ENCODE measurements at regions not wholly inside any gene's neighbourhood (a gene's known extent, or its start where the extent isn't known, plus 50 kb on each side); places are given as distances from the start of the nearest gene placed in this dataset.
"Not testable (repeated sequence)": the region's sequence is repeated elsewhere in the genome, so short reads cannot be mapped to it uniquely, and the experiment has no call there.

GRCh38 chr4:112776535-112776934 is 139.6 kb downstream of the LARP7 start:
- no peak for DNase-seq

- no peak for DNase-seq
Measured at GRCh38 chr4:112778520-112778919, 141.6 kb downstream of the LARP7 start.

- no peak for DNase-seq
Measured at GRCh38 chr4:112793033-112793432, 156.1 kb downstream of the LARP7 start.

GRCh38 chr4:112800001-112800400 is 163.1 kb downstream of the LARP7 start:
- DNase-seq, result no peak

- DNase-seq, result no peak
Measured at GRCh38 chr4:112801341-112801740, 164.4 kb downstream of the LARP7 start.

GRCh38 chr4:112802780-112803179 is 165.8 kb downstream of the LARP7 start:
- DNase-seq, result no peak

GRCh38 chr4:112807083-112807482 is 170.1 kb downstream of the LARP7 start:
- DNase-seq, result no peak

GRCh38 chr4:112808001-112808400 is 171.1 kb downstream of the LARP7 start:
- no peak for DNase-seq

- DNase-seq, result no peak
Measured at GRCh38 chr4:112813790-112814189, 176.8 kb downstream of the LARP7 start.

- DNase-seq, result peak; percentile 26
Measured at GRCh38 chr4:112817933-112818593, 181.1 kb downstream of the LARP7 start.

- no peak for DNase-seq
Measured at GRCh38 chr4:112818594-112818965, 181.6 kb downstream of the LARP7 start.

- DNase-seq, result no peak
Measured at GRCh38 chr4:112819729-112820128, 182.8 kb downstream of the LARP7 start.

- DNase-seq, result no peak
Measured at GRCh38 chr4:112823156-112823555, 186.2 kb downstream of the LARP7 start.

GRCh38 chr4:112823606-112824005 is 186.7 kb downstream of the LARP7 start:
- no peak for DNase-seq

- DNase-seq, result no peak
Measured at GRCh38 chr4:112830753-112831386, 193.9 kb downstream of the LARP7 start.

- no peak for DNase-seq
Measured at GRCh38 chr4:112832493-112832892, 195.6 kb downstream of the LARP7 start.

GRCh38 chr4:112836895-112837294 is 200.0 kb downstream of the LARP7 start:
- DNase-seq, result no peak

GRCh38 chr4:112838015-112838414 is 201.1 kb downstream of the LARP7 start:
- not testable (repeated sequence) for DNase-seq

- DNase-seq, result no peak
Measured at GRCh38 chr4:112840061-112840460, 203.1 kb downstream of the LARP7 start.

GRCh38 chr4:112840619-112841018 is 203.7 kb downstream of the LARP7 start:
- no peak for DNase-seq

GRCh38 chr4:112842513-112842912 is 205.6 kb downstream of the LARP7 start:
- DNase-seq, result no peak

GRCh38 chr4:112845386-112845785 is 204.1 kb upstream of the ANK2 start:
- no peak for DNase-seq

GRCh38 chr4:112847045-112847444 is 202.4 kb upstream of the ANK2 start:
- no peak for DNase-seq

GRCh38 chr4:112847781-112848180 is 201.7 kb upstream of the ANK2 start:
- no peak for DNase-seq

- DNase-seq, result no peak
Measured at GRCh38 chr4:112848911-112849310, 200.5 kb upstream of the ANK2 start.
